GM23338 (cell line): ENCODE measurements at regions not wholly inside any gene's neighbourhood (a gene's known extent, or its start where the extent isn't known, plus 50 kb on each side); places are given as distances from the start of the nearest gene placed in this dataset.

ENCODE experiments used
- ATAC-seq: fragments of 200-7000 bp; cut with Tn5 transposase; 3 replicates; pipeline ENCODE4 v1.9.1; 2020
- DNase-seq: peaks from one replicate; pipeline ENCODE4 v3.0.0-alpha.2; 2015; ENCODE audit warnings: low spot score
- H2AFZ ChIP-seq: fragments of 200-600 bp; sonication (generic); 2 replicates; pipeline ENCODE4 v1.8.0; 2016; ENCODE audit warnings: antibody characterized with exemption, mild to moderate bottlenecking, moderate library complexity
- H3F3A ChIP-seq: fragments of 200-600 bp; sonication (generic); replicated peaks from 2 replicates; pipeline ENCODE4 v1.8.0; 2017; ENCODE audit warnings: antibody characterized with exemption, mixed run types, low read depth
- H3K27ac ChIP-seq: fragments of 200-600 bp; sonication (generic); 2 replicates; pipeline ENCODE4 v1.6.1; 2016; ENCODE audit warnings: low read depth
- H3K27me3 ChIP-seq: fragments of 200-600 bp; sonication (generic); 2 replicates; pipeline ENCODE4 v1.8.0; 2016; ENCODE audit warnings: mild to moderate bottlenecking, mixed run types, moderate library complexity; ENCODE audit not compliant: insufficient read depth
- H3K36me3 ChIP-seq: fragments of 200-600 bp; sonication (generic); 2 replicates; pipeline ENCODE4 v1.8.0; 2016; ENCODE audit warnings: mild to moderate bottlenecking; ENCODE audit not compliant: insufficient read depth
- H3K4me1 ChIP-seq: fragments of 200-600 bp; sonication (generic); 2 replicates; pipeline ENCODE4 v1.8.0; 2016; ENCODE audit warnings: mild to moderate bottlenecking, moderate library complexity; ENCODE audit not compliant: insufficient read depth
- H3K4me2 ChIP-seq: fragments of 200-600 bp; sonication (generic); 2 replicates; pipeline ENCODE4 v1.7.1; 2017; ENCODE audit warnings: mixed run types
- H3K4me3 ChIP-seq: fragments of 200-600 bp; sonication (generic); 2 replicates; pipeline ENCODE4 v1.6.1; 2016; ENCODE audit warnings: mixed run types
- H3K79me2 ChIP-seq: fragments of 200-600 bp; sonication (generic); replicated peaks from 2 replicates; pipeline ENCODE4 v1.8.0; 2017; ENCODE audit warnings: mild to moderate bottlenecking; ENCODE audit not compliant: insufficient read depth
- H3K9me2 ChIP-seq: fragments of 200-600 bp; sonication (generic); 2 replicates; pipeline ENCODE4 v1.8.0; 2017; ENCODE audit not compliant: insufficient read depth
- H4K20me1 ChIP-seq: fragments of 200-600 bp; sonication (generic); replicated peaks from 2 replicates; pipeline ENCODE4 v1.8.0; 2017; ENCODE audit warnings: mild to moderate bottlenecking; ENCODE audit not compliant: insufficient read depth
- H3K27ac Mint-ChIP-seq: 2 replicates; pipeline ENCODE4 v1.8.0; 2020; ENCODE audit warnings: inconsistent platforms, mild to moderate bottlenecking, moderate library complexity, mixed read lengths
- H3K27me3 Mint-ChIP-seq: 3 replicates; pipeline ENCODE4 v1.8.0; 2022; ENCODE audit warnings: low read depth, mild to moderate bottlenecking, moderate library complexity, mixed read lengths, inconsistent platforms; ENCODE audit not compliant: insufficient read depth, poor library complexity
- H3K36me3 Mint-ChIP-seq: 3 replicates; pipeline ENCODE4 v1.8.0; 2021; ENCODE audit warnings: low read depth, mild to moderate bottlenecking, inconsistent platforms, moderate library complexity, mixed read lengths
- H3K4me1 Mint-ChIP-seq: 3 replicates; pipeline ENCODE4 v1.8.0; 2020; ENCODE audit warnings: mild to moderate bottlenecking, inconsistent platforms, mixed read lengths
- H3K4me3 Mint-ChIP-seq: 3 replicates; pipeline ENCODE4 v1.8.0; 2021; ENCODE audit warnings: moderate library complexity, mild to moderate bottlenecking, inconsistent platforms, mixed read lengths
- H3K9me3 Mint-ChIP-seq: 3 replicates; pipeline ENCODE4 v1.8.0; 2020; ENCODE audit warnings: moderate library complexity, mild to moderate bottlenecking, inconsistent platforms, mixed read lengths
- EZH2phosphoT487 ChIP-seq: fragments of 200-600 bp; sonication (generic); IDR thresholded peaks from one replicate; pipeline ENCODE4 v1.8.1; 2018; ENCODE audit warnings: antibody characterized with exemption; ENCODE audit not compliant: unreplicated experiment
- JUNB ChIP-seq: IDR thresholded peaks from one replicate; pipeline ENCODE4 v1.6.1; 2016; ENCODE audit warnings: antibody characterized with exemption; ENCODE audit not compliant: unreplicated experiment
- NANOG ChIP-seq: IDR thresholded peaks from 2 replicates; pipeline ENCODE4 v1.6.1; 2016; ENCODE audit warnings: antibody characterized with exemption, borderline replicate concordance
- POLR2AphosphoS5 ChIP-seq: IDR thresholded peaks from 2 replicates; pipeline ENCODE4 v1.6.1; 2016; ENCODE audit warnings: antibody characterized with exemption, low read depth
- STAT1 ChIP-seq: IDR thresholded peaks from one replicate; pipeline ENCODE4 v1.6.1; 2016; ENCODE audit warnings: antibody characterized with exemption; ENCODE audit not compliant: unreplicated experiment
- ZNF114 ChIP-seq: fragments of 250-450 bp; sonication (Bioruptor Pico); IDR thresholded peaks from 2 replicates; pipeline ENCODE4 v1.5.0; 2020; ENCODE audit warnings: mild to moderate bottlenecking, moderate library complexity
- ZNF331 ChIP-seq: fragments of 250-450 bp; sonication (Bioruptor Pico); IDR thresholded peaks from 2 replicates; pipeline ENCODE4 v1.5.0; 2020; ENCODE audit warnings: low read depth, mild to moderate bottlenecking, moderate library complexity
- TF ChIP-seq, protein P1 (sequence below): IDR thresholded peaks from 2 replicates; pipeline ENCODE4 v1.6.1; 2016; ENCODE audit warnings: antibody characterized with exemption
- TF ChIP-seq, protein P2 (sequence below): IDR thresholded peaks from one replicate; pipeline ENCODE4 v1.6.1; 2018; ENCODE audit warnings: antibody characterized with exemption; ENCODE audit not compliant: unreplicated experiment
- TF ChIP-seq, protein P3 (sequence below): fragments of 250-450 bp; sonication (Bioruptor Pico); IDR thresholded peaks from 2 replicates; pipeline ENCODE4 v1.5.0; 2020; ENCODE audit warnings: mild to moderate bottlenecking, moderate library complexity
- TF ChIP-seq, protein P4 (sequence below), 2 experiments: fragments of 200-600 bp in 1 of 2; sonication (generic) in 1 of 2; conservative IDR thresholded peaks; 2 replicates each; pipeline versions ENCODE4 v1.5.1 to v1.6.1; 2016 to 2017; ENCODE audit warnings: antibody characterized with exemption in 2 of 2, low read depth in 2 of 2, mild to moderate bottlenecking in 2 of 2, moderate library complexity in 1 of 2

DNA sequence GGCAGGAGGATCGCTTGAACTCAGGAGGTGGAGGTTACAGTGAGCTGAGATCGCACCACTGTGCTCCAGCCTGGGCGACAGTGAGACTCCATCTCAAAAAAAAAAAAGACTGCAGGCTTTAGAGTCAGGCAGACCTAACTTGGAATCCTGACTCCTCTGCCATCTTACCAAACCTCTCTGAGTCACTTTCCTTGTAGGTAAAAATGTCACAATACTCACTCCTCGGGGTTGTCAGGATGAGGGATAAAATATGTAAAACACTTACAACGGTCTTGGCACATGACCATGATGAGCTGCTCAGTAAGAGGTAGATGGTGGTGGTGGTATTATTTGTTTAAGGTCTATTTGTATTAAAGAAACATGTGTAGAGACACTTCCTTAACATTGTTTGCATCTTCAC lies 154.1 kb upstream of the PDE1C start:
- H3K4me1 ChIP-seq: no peaks in the 10 kb centered on the region
- no peaks in the 10 kb centered on the region for H3K27me3 ChIP-seq
- H3K9me2 ChIP-seq: no peaks in the 10 kb centered on the region
- H3K4me3 Mint-ChIP-seq: no peak overlapping the region
- no peaks in the 10 kb centered on the region for H3K79me2 ChIP-seq
- no peak for ATAC-seq
- peaks cover 3% of the 10 kb centered on the region; the same call in 2 of the 3 replicates for H3K9me3 Mint-ChIP-seq
- TF ChIP-seq, protein P1, sequence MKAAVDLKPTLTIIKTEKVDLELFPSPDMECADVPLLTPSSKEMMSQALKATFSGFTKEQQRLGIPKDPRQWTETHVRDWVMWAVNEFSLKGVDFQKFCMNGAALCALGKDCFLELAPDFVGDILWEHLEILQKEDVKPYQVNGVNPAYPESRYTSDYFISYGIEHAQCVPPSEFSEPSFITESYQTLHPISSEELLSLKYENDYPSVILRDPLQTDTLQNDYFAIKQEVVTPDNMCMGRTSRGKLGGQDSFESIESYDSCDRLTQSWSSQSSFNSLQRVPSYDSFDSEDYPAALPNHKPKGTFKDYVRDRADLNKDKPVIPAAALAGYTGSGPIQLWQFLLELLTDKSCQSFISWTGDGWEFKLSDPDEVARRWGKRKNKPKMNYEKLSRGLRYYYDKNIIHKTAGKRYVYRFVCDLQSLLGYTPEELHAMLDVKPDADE: no peak
- TF ChIP-seq, protein P2, sequence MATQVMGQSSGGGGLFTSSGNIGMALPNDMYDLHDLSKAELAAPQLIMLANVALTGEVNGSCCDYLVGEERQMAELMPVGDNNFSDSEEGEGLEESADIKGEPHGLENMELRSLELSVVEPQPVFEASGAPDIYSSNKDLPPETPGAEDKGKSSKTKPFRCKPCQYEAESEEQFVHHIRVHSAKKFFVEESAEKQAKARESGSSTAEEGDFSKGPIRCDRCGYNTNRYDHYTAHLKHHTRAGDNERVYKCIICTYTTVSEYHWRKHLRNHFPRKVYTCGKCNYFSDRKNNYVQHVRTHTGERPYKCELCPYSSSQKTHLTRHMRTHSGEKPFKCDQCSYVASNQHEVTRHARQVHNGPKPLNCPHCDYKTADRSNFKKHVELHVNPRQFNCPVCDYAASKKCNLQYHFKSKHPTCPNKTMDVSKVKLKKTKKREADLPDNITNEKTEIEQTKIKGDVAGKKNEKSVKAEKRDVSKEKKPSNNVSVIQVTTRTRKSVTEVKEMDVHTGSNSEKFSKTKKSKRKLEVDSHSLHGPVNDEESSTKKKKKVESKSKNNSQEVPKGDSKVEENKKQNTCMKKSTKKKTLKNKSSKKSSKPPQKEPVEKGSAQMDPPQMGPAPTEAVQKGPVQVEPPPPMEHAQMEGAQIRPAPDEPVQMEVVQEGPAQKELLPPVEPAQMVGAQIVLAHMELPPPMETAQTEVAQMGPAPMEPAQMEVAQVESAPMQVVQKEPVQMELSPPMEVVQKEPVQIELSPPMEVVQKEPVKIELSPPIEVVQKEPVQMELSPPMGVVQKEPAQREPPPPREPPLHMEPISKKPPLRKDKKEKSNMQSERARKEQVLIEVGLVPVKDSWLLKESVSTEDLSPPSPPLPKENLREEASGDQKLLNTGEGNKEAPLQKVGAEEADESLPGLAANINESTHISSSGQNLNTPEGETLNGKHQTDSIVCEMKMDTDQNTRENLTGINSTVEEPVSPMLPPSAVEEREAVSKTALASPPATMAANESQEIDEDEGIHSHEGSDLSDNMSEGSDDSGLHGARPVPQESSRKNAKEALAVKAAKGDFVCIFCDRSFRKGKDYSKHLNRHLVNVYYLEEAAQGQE: no peak
- TF ChIP-seq NANOG (no peak), ZNF331 (no peak), POLR2AphosphoS5 (no peak), ZNF114 (CRISPR knock-in tag) (no peak), STAT1 (no peak), EZH2phosphoT487 (no peak), JUNB (no peak)
- TF ChIP-seq, protein P3, sequence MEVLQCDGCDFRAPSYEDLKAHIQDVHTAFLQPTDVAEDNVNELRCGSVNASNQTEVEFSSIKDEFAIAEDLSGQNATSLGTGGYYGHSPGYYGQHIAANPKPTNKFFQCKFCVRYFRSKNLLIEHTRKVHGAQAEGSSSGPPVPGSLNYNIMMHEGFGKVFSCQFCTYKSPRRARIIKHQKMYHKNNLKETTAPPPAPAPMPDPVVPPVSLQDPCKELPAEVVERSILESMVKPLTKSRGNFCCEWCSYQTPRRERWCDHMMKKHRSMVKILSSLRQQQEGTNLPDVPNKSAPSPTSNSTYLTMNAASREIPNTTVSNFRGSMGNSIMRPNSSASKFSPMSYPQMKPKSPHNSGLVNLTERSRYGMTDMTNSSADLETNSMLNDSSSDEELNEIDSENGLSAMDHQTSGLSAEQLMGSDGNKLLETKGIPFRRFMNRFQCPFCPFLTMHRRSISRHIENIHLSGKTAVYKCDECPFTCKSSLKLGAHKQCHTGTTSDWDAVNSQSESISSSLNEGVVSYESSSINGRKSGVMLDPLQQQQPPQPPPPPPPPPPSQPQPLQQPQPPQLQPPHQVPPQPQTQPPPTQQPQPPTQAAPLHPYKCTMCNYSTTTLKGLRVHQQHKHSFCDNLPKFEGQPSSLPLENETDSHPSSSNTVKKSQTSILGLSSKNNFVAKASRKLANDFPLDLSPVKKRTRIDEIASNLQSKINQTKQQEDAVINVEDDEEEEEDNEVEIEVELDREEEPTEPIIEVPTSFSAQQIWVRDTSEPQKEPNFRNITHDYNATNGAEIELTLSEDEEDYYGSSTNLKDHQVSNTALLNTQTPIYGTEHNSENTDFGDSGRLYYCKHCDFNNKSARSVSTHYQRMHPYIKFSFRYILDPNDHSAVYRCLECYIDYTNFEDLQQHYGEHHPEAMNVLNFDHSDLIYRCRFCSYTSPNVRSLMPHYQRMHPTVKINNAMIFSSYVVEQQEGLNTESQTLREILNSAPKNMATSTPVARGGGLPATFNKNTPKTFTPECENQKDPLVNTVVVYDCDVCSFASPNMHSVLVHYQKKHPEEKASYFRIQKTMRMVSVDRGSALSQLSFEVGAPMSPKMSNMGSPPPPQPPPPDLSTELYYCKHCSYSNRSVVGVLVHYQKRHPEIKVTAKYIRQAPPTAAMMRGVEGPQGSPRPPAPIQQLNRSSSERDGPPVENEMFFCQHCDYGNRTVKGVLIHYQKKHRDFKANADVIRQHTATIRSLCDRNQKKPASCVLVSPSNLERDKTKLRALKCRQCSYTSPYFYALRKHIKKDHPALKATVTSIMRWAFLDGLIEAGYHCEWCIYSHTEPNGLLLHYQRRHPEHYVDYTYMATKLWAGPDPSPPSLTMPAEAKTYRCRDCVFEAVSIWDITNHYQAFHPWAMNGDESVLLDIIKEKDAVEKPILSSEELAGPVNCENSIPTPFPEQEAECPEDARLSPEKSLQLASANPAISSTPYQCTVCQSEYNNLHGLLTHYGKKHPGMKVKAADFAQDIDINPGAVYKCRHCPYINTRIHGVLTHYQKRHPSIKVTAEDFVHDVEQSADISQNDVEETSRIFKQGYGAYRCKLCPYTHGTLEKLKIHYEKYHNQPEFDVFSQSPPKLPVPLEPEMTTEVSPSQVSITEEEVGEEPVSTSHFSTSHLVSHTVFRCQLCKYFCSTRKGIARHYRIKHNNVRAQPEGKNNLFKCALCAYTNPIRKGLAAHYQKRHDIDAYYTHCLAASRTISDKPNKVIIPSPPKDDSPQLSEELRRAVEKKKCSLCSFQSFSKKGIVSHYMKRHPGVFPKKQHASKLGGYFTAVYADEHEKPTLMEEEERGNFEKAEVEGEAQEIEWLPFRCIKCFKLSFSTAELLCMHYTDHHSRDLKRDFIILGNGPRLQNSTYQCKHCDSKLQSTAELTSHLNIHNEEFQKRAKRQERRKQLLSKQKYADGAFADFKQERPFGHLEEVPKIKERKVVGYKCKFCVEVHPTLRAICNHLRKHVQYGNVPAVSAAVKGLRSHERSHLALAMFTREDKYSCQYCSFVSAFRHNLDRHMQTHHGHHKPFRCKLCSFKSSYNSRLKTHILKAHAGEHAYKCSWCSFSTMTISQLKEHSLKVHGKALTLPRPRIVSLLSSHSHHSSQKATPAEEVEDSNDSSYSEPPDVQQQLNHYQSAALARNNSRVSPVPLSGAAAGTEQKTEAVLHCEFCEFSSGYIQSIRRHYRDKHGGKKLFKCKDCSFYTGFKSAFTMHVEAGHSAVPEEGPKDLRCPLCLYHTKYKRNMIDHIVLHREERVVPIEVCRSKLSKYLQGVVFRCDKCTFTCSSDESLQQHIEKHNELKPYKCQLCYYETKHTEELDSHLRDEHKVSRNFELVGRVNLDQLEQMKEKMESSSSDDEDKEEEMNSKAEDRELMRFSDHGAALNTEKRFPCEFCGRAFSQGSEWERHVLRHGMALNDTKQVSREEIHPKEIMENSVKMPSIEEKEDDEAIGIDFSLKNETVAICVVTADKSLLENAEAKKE: no peak
- TF ChIP-seq, protein P4, sequence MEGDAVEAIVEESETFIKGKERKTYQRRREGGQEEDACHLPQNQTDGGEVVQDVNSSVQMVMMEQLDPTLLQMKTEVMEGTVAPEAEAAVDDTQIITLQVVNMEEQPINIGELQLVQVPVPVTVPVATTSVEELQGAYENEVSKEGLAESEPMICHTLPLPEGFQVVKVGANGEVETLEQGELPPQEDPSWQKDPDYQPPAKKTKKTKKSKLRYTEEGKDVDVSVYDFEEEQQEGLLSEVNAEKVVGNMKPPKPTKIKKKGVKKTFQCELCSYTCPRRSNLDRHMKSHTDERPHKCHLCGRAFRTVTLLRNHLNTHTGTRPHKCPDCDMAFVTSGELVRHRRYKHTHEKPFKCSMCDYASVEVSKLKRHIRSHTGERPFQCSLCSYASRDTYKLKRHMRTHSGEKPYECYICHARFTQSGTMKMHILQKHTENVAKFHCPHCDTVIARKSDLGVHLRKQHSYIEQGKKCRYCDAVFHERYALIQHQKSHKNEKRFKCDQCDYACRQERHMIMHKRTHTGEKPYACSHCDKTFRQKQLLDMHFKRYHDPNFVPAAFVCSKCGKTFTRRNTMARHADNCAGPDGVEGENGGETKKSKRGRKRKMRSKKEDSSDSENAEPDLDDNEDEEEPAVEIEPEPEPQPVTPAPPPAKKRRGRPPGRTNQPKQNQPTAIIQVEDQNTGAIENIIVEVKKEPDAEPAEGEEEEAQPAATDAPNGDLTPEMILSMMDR (conservative IDR thresholded peaks at IDR 0.05; ENCODE audit: low read depth in 2 of 2): no peak
- H3K4me3 ChIP-seq: no peak overlapping the region
- no peak overlapping the region for H3K27ac Mint-ChIP-seq
- no peak overlapping the region for H2AFZ ChIP-seq
- peaks cover 7% of the 10 kb centered on the region for H3K4me1 Mint-ChIP-seq
- H3K27me3 Mint-ChIP-seq: peaks cover 1% of the 10 kb centered on the region
- no peaks in the 10 kb centered on the region for H3K36me3 ChIP-seq
- H3F3A ChIP-seq: no peaks in the 10 kb centered on the region
- H4K20me1 ChIP-seq: no peaks in the 10 kb centered on the region
- DNase-seq: no peak
- H3K4me2 ChIP-seq: no peak overlapping the region
- H3K36me3 Mint-ChIP-seq: no peaks in the 10 kb centered on the region
- H3K27ac ChIP-seq: no peak overlapping the region
